ENCODE measurements at regions not wholly inside any gene's neighbourhood (a gene's known extent, or its start where the extent isn't known, plus 50 kb on each side); places are given as distances from the start of the nearest gene placed in this dataset.

- no peak for TF ChIP-seq CTCF (IDR thresholded peaks at IDR 0.05)
- TF ChIP-seq POLR2AphosphoS5 (IDR thresholded peaks at IDR 0.05): no peak
- no peak for TF ChIP-seq POLR2A (IDR thresholded peaks at IDR 0.05)
Observed at GRCh38 chr3:31240013-31240412, 292.7 kb upstream of the STT3B start.

All from prostate gland (tissue), 2 donors.